PC-9 (cell line): ENCODE measurements at regions not wholly inside any gene's neighbourhood (a gene's known extent, or its start where the extent isn't known, plus 50 kb on each side); places are given as distances from the start of the nearest gene placed in this dataset.

Experiments
- BruUV-seq: library from RNA; stranded (reverse); fragments of 400-500 nt; replicated peaks from 2 replicates; lab custom pipeline; 2021; lab: Mats Ljungman, UMichigan
- CTCF ChIA-PET: fragments of 300-600 bp; sonication (Branson Sonifier 250); formaldehyde crosslinking; loops from one replicate; lab custom pipeline; 2022; ENCODE audit warnings: antibody characterized with exemption; lab: Charles Lee
- POLR2A ChIA-PET: fragments of 300-600 bp; sonication (Branson Sonifier 250); formaldehyde crosslinking; loops from one replicate; lab custom pipeline; 2022; ENCODE audit warnings: antibody characterized with exemption; ENCODE audit not compliant: unreplicated experiment; lab: Charles Lee
- DNase-seq, 2 experiments: peaks; one replicate each; pipeline versions ENCODE4 v3.0.0 to v3.0.0-alpha.2; 2015 to 2022; ENCODE audit warnings: mixed read lengths in 1 of 2
- H2AFZ ChIP-seq: fragments of 200-600 bp; sonication (generic); 2 replicates; pipeline ENCODE4 v1.8.1; 2017; ENCODE audit warnings: antibody characterized with exemption
- H3F3A ChIP-seq: fragments of 200-600 bp; sonication (generic); 2 replicates; pipeline ENCODE4 v1.8.1; 2017; ENCODE audit warnings: antibody characterized with exemption, mild to moderate bottlenecking, low read depth; ENCODE audit not compliant: insufficient read depth
- H3K27ac ChIP-seq: fragments of 200-600 bp; sonication (generic); 2 replicates; pipeline ENCODE4 v1.6.1; 2016; ENCODE audit warnings: mixed run types
- H3K27me3 ChIP-seq: fragments of 200-600 bp; sonication (generic); 2 replicates; pipeline ENCODE4 v1.6.1; 2016; ENCODE audit warnings: low read depth, mixed run types; ENCODE audit not compliant: insufficient read depth
- H3K36me3 ChIP-seq: fragments of 200-600 bp; sonication (generic); 2 replicates; pipeline ENCODE4 v1.6.1; 2016; ENCODE audit warnings: low read depth, mixed run types
- H3K4me1 ChIP-seq: fragments of 200-600 bp; sonication (generic); replicated peaks from 2 replicates; pipeline ENCODE4 v1.6.1; 2016; ENCODE audit warnings: mixed run types; ENCODE audit not compliant: insufficient read depth
- H3K4me2 ChIP-seq: fragments of 200-600 bp; sonication (generic); 2 replicates; pipeline ENCODE4 v1.6.1; 2017; ENCODE audit warnings: mixed run types
- H3K4me3 ChIP-seq: fragments of 200-600 bp; sonication (generic); 2 replicates; pipeline ENCODE4 v1.6.1; 2016; ENCODE audit warnings: mixed run types
- H3K79me2 ChIP-seq: fragments of 200-600 bp; sonication (generic); 2 replicates; pipeline ENCODE4 v1.6.1; 2017; ENCODE audit warnings: low read depth, mixed run types
- H3K9me2 ChIP-seq: fragments of 200-600 bp; sonication (generic); 2 replicates; pipeline ENCODE4 v1.8.1; 2017; ENCODE audit warnings: mild to moderate bottlenecking; ENCODE audit not compliant: insufficient read depth
- H3K9me3 ChIP-seq: fragments of 200-600 bp; sonication (generic); 2 replicates; pipeline ENCODE4 v1.8.1; 2016; ENCODE audit warnings: low read depth; ENCODE audit not compliant: insufficient read depth
- H4K20me1 ChIP-seq: fragments of 200-600 bp; sonication (generic); 2 replicates; pipeline ENCODE4 v1.8.1; 2017; ENCODE audit not compliant: insufficient read depth
- EZH2 ChIP-seq: fragments of 200-600 bp; sonication (generic); IDR thresholded peaks from 2 replicates; pipeline ENCODE4 v1.8.0; 2017; ENCODE audit warnings: antibody characterized with exemption, low read depth
- intact Hi-C: fragments of 100-400 bp; cut with micrococcal nuclease; formaldehyde crosslinking; loops from one replicate; pipeline ENCODE4 v1.10.0; 2022; ENCODE audit not compliant: unreplicated experiment
- TF ChIP-seq, protein P1 (sequence below): fragments of 200-600 bp; sonication (generic); conservative IDR thresholded peaks from 2 replicates; pipeline ENCODE4 v1.6.1; 2017; ENCODE audit warnings: mixed run types, antibody characterized with exemption, mild to moderate bottlenecking, moderate library complexity

DNA sequence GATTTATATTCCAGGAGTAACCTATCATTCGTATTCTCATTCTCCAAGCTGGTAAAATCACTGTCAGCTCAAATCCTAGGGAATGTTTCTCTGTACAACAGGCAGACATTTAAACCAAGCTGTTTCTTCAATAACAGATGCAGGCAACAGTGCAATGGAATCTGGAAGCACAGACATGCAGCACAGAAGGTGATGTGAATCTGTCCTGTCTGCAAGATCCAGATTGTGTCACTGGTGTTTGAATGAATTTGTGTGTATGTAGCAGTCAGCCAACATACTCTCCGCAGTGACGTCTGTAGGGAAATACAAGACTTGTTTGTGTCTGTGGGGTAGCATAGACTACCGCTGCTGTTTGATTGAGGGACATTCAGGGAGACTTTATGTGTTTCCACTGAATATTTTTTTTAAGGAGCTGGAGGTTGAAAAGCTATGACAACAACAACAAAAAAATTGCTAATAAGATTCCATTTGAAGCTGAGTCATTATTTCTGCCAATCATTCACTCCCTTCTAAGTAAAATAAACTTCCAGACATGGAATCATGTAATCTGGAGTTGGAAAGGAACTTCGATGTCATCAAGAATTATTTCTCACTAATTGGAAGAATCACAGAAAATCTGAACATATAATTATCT is 122.9 kb upstream of the MYO3A start:
- intact Hi-C loops: no loop called here
- Histone ChIP-seq H4K20me1 (no peaks in the 10 kb centered on the region), H3K4me1 (no peaks in the 10 kb centered on the region), H3K4me3 (no peak overlapping the region), H3K27me3 (no peaks in the 10 kb centered on the region; the same call in 1 of the 2 replicates), H3K9me2 (no peaks in the 10 kb centered on the region), H3F3A (no peaks in the 10 kb centered on the region), H3K4me2 (no peak overlapping the region), H3K79me2 (no peaks in the 10 kb centered on the region), H3K9me3 (no peaks in the 10 kb centered on the region), H2AFZ (no peak overlapping the region), H3K27ac (no peak overlapping the region), H3K36me3 (no peaks in the 10 kb centered on the region)
- CTCF ChIA-PET: no interaction called here
- TF ChIP-seq, protein P1, sequence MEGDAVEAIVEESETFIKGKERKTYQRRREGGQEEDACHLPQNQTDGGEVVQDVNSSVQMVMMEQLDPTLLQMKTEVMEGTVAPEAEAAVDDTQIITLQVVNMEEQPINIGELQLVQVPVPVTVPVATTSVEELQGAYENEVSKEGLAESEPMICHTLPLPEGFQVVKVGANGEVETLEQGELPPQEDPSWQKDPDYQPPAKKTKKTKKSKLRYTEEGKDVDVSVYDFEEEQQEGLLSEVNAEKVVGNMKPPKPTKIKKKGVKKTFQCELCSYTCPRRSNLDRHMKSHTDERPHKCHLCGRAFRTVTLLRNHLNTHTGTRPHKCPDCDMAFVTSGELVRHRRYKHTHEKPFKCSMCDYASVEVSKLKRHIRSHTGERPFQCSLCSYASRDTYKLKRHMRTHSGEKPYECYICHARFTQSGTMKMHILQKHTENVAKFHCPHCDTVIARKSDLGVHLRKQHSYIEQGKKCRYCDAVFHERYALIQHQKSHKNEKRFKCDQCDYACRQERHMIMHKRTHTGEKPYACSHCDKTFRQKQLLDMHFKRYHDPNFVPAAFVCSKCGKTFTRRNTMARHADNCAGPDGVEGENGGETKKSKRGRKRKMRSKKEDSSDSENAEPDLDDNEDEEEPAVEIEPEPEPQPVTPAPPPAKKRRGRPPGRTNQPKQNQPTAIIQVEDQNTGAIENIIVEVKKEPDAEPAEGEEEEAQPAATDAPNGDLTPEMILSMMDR: no peak
- BruUV-seq: no TSS peak
- no peak for DNase-seq
- POLR2A ChIA-PET: no interaction called here

DNA sequence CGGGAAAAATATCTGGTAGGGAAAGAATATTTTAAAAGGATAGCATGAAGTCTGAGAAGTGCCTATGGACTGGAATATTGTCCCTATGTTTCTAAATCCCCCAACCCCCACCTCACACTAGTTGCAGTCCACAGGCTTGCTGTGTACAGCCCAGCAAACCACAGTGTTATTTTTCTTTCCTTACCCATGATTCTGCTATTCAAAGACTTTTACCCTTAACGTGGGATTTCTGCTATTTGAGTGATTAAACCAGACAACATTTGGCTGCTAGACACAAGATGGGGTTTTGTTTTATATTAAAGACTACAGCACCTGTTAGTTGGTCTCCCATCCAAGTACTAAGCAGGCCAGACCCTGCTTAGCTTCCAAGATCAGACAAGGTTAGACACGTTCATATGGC is 120.5 kb upstream of the MYO3A start:
- H3K4me1 ChIP-seq: no peaks in the 10 kb centered on the region
- TF ChIP-seq, protein P1: no peak
- H3F3A ChIP-seq: no peaks in the 10 kb centered on the region
- H3K9me2 ChIP-seq: no peaks in the 10 kb centered on the region
- no TSS peak for BruUV-seq
- no peaks in the 10 kb centered on the region; the same call in 1 of the 2 replicates for H3K27me3 ChIP-seq
- H3K27ac ChIP-seq: no peak overlapping the region
- H3K9me3 ChIP-seq: no peaks in the 10 kb centered on the region
- no peak overlapping the region for H2AFZ ChIP-seq
- no peak for DNase-seq
- H4K20me1 ChIP-seq: no peaks in the 10 kb centered on the region
- ChIA-PET CTCF (no interaction called here), POLR2A (no interaction called here)
- H3K4me3 ChIP-seq: no peak overlapping the region
- no peak overlapping the region for H3K4me2 ChIP-seq
- intact Hi-C loops: no loop called here
- no peaks in the 10 kb centered on the region for H3K36me3 ChIP-seq
- H3K79me2 ChIP-seq: no peaks in the 10 kb centered on the region

DNA sequence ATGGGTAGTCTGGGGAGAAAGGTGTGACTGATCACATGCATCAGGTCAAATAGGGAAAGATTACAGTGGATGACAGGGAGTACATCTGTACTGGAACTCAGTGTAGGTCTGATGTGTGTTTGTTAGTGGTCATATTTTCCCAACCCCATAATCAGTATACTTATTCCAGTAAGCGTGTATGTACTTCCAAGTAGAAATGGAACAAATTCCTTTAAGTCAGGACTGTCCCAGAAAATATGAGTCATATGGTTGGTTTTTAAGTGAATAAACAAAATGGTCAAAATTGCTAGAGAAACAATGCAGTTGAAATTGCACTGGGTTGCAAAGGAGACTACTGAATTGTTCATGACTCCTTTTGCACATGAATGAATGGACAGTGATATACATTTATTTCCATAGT is 118.8 kb upstream of the MYO3A start:
- no peak overlapping the region for H3K27ac ChIP-seq
- H3F3A ChIP-seq: no peaks in the 10 kb centered on the region
- no TSS peak for BruUV-seq
- H3K9me2 ChIP-seq: no peaks in the 10 kb centered on the region
- H3K9me3 ChIP-seq: no peaks in the 10 kb centered on the region
- no peaks in the 10 kb centered on the region for H3K36me3 ChIP-seq
- no peak overlapping the region for H2AFZ ChIP-seq
- ChIA-PET CTCF (no interaction called here), POLR2A (no interaction called here)
- H3K4me2 ChIP-seq: no peak overlapping the region
- no peak for DNase-seq
- H4K20me1 ChIP-seq: no peaks in the 10 kb centered on the region
- no peaks in the 10 kb centered on the region for H3K4me1 ChIP-seq
- peaks cover 7% of the 10 kb centered on the region; the same call in 1 of the 2 replicates for H3K27me3 ChIP-seq
- intact Hi-C loops: no loop called here
- no peak for TF ChIP-seq EZH2
- TF ChIP-seq, protein P1: no peak
- H3K4me3 ChIP-seq: no peak overlapping the region
- no peaks in the 10 kb centered on the region for H3K79me2 ChIP-seq
